Loucy (cell line): ENCODE measurements at regions not wholly inside any gene's neighbourhood (a gene's known extent, or its start where the extent isn't known, plus 50 kb on each side); places are given as distances from the start of the nearest gene placed in this dataset.

ENCODE experiments used
- H2AFZ ChIP-seq: fragments of 200-600 bp; sonication (generic); 2 replicates; pipeline ENCODE4 v1.6.0; 2016; ENCODE audit warnings: antibody characterized with exemption, mild to moderate bottlenecking, low read length, moderate library complexity
- H3F3A ChIP-seq: fragments of 200-600 bp; 2 replicates; pipeline ENCODE4 v1.6.0; 2016; ENCODE audit warnings: antibody characterized with exemption, low read depth, mild to moderate bottlenecking
- H3K27me3 ChIP-seq: fragments of 200-600 bp; sonication (generic); 2 replicates; pipeline ENCODE4 v1.6.1; 2014; ENCODE audit warnings: low read length, mild to moderate bottlenecking; ENCODE audit not compliant: insufficient read depth, poor library complexity, severe bottlenecking
- H3K36me3 ChIP-seq: fragments of 200-600 bp; sonication (generic); 2 replicates; pipeline ENCODE4 v1.6.1; 2016; ENCODE audit warnings: low read length; ENCODE audit not compliant: insufficient read depth
- H3K4me1 ChIP-seq: fragments of 200-600 bp; sonication (generic); 2 replicates; pipeline ENCODE4 v1.5.1; 2014; ENCODE audit warnings: low read length, mild to moderate bottlenecking; ENCODE audit not compliant: insufficient read depth, poor library complexity, severe bottlenecking
- H3K4me2 ChIP-seq: fragments of 200-600 bp; sonication (generic); 2 replicates; pipeline ENCODE4 v1.6.0; 2014; ENCODE audit warnings: antibody characterized with exemption, low read length, low read depth, mild to moderate bottlenecking; ENCODE audit not compliant: poor library complexity, severe bottlenecking
- H3K4me3 ChIP-seq: fragments of 200-600 bp; sonication (generic); 2 replicates; pipeline ENCODE4 v1.5.1; 2014; ENCODE audit warnings: low read length, mild to moderate bottlenecking, mixed read lengths; ENCODE audit not compliant: poor library complexity, severe bottlenecking
- H3K79me2 ChIP-seq: fragments of 200-600 bp; sonication (generic); 2 replicates; pipeline ENCODE4 v1.6.1; 2014; ENCODE audit warnings: low read length; ENCODE audit not compliant: insufficient read depth
- H3K9ac ChIP-seq: fragments of 200-600 bp; sonication (generic); 2 replicates; pipeline ENCODE4 v1.6.0; 2014; ENCODE audit warnings: mild to moderate bottlenecking, low read depth, low read length, moderate library complexity; ENCODE audit not compliant: poor library complexity, severe bottlenecking
- H3K9me2 ChIP-seq: fragments of 200-600 bp; sonication (generic); replicated peaks from 2 replicates; pipeline ENCODE4 v1.6.1; 2016; ENCODE audit warnings: low read depth, low read length, mixed read lengths
- H3K9me3 ChIP-seq: fragments of 200-600 bp; sonication (generic); 2 replicates; pipeline ENCODE4 v1.6.1; 2014; ENCODE audit warnings: mild to moderate bottlenecking, antibody characterized with exemption, low read length, low read depth; ENCODE audit not compliant: insufficient read depth
- H4K20me1 ChIP-seq: fragments of 200-600 bp; sonication (generic); 2 replicates; pipeline ENCODE4 v1.6.0; 2014; ENCODE audit warnings: antibody characterized with exemption, low read length, mild to moderate bottlenecking; ENCODE audit not compliant: insufficient read depth, poor library complexity, severe bottlenecking
- EZH2phosphoT487 ChIP-seq: fragments of 200-600 bp; IDR thresholded peaks from 2 replicates; pipeline ENCODE4 v1.6.1; 2018; ENCODE audit warnings: antibody characterized with exemption, mild to moderate bottlenecking, moderate library complexity, borderline replicate concordance
- TF ChIP-seq, protein P1 (sequence below): fragments of 200-600 bp; sonication (generic); conservative IDR thresholded peaks from 2 replicates; pipeline ENCODE4 v1.5.1; 2014; ENCODE audit warnings: mild to moderate bottlenecking, antibody characterized with exemption, low read length

DNA sequence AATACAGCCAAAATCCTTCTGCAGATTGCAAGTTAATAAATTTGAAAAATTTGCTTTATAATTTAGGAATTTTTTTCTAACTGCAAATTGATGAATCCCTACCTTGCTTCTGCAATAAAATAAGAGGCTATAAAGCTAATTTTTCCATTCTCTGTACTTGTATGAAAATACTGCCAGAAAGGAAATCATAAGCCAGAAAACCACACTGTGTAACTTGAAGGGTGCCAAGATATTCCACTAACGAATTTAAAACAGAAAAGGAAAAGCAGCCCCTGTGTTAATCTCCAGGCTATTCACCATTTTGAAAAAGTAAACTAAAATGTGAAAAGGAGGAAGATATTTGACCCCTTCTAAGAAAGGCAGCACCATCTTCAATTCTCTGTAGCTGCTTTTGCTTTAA, 557.9 kb upstream of the ZNF385D start:
- Histone ChIP-seq H3K4me1 (peaks cover 7% of the 10 kb centered on the region), H3K36me3 (no peaks in the 10 kb centered on the region; the same call in 1 of the 2 replicates), H3K79me2 (no peaks in the 10 kb centered on the region), H3F3A (no peaks in the 10 kb centered on the region), H3K4me2 (no peak overlapping the region), H3K9me3 (no peaks in the 10 kb centered on the region), H4K20me1 (no peaks in the 10 kb centered on the region), H3K27me3 (no peaks in the 10 kb centered on the region), H3K9ac (no peak overlapping the region), H2AFZ (no peak overlapping the region), H3K4me3 (no peak overlapping the region), H3K9me2 (no peaks in the 10 kb centered on the region)
- no peak for TF ChIP-seq EZH2phosphoT487
- TF ChIP-seq, protein P1, sequence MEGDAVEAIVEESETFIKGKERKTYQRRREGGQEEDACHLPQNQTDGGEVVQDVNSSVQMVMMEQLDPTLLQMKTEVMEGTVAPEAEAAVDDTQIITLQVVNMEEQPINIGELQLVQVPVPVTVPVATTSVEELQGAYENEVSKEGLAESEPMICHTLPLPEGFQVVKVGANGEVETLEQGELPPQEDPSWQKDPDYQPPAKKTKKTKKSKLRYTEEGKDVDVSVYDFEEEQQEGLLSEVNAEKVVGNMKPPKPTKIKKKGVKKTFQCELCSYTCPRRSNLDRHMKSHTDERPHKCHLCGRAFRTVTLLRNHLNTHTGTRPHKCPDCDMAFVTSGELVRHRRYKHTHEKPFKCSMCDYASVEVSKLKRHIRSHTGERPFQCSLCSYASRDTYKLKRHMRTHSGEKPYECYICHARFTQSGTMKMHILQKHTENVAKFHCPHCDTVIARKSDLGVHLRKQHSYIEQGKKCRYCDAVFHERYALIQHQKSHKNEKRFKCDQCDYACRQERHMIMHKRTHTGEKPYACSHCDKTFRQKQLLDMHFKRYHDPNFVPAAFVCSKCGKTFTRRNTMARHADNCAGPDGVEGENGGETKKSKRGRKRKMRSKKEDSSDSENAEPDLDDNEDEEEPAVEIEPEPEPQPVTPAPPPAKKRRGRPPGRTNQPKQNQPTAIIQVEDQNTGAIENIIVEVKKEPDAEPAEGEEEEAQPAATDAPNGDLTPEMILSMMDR: no peak

DNA sequence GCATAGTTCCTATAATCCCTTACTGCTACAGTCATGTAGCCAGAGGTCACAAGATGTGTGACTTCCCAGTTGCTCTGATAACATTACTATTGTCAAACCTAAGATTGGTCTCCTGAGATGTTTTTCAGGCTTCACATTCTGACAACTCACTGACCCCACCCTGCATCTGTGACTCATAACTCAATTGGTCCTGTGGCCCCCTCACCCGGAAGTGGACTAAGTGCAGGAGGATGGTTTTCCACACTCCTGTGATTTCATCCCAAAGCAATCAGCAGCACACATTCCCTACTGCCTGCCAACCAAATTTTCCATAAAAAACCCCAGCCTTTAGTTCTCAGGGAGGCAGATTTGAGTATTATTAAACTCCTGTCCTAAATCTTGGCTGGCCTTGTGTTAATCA, 564.9 kb upstream of the ZNF385D start:
- no peaks in the 10 kb centered on the region for H3K9me3 ChIP-seq
- no peaks in the 10 kb centered on the region for H3F3A ChIP-seq
- H3K27me3 ChIP-seq: no peaks in the 10 kb centered on the region
- H3K79me2 ChIP-seq: no peaks in the 10 kb centered on the region
- no peaks in the 10 kb centered on the region for H3K9me2 ChIP-seq
- no peaks in the 10 kb centered on the region for H4K20me1 ChIP-seq
- no peaks in the 10 kb centered on the region; the same call in 1 of the 2 replicates for H3K36me3 ChIP-seq
- TF ChIP-seq, protein P1: no peak
- no peak for TF ChIP-seq EZH2phosphoT487
- no peak overlapping the region for H3K9ac ChIP-seq
- no peak overlapping the region for H2AFZ ChIP-seq
- H3K4me3 ChIP-seq: no peak overlapping the region
- no peak overlapping the region for H3K4me2 ChIP-seq
- no peaks in the 10 kb centered on the region for H3K4me1 ChIP-seq

DNA sequence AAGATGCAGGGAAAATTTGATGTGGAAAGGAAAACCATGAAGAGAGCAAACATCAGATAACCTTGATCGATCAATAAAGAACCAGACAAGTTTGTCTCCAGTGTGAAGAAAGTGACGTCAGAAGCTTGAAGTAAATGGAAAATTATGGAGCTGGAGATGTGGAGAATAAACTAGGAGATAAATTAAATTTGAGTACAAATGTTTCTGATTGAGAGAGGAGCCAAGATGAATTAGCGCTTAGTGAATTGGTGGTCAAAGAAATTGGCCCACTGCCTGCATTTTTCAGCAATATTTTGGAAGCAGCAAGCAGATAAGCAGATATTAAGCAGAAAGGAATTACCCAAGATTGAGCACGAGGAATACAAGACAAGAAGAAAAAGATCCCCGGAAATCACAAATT, 567.3 kb upstream of the ZNF385D start:
- Histone ChIP-seq H3K4me3 (no peak overlapping the region), H3K79me2 (no peaks in the 10 kb centered on the region), H3K4me1 (no peaks in the 10 kb centered on the region), H3F3A (no peaks in the 10 kb centered on the region), H3K9me2 (no peaks in the 10 kb centered on the region), H2AFZ (no peak overlapping the region), H3K27me3 (no peaks in the 10 kb centered on the region), H3K4me2 (no peak overlapping the region), H4K20me1 (no peaks in the 10 kb centered on the region), H3K36me3 (no peaks in the 10 kb centered on the region; the same call in 1 of the 2 replicates), H3K9me3 (no peaks in the 10 kb centered on the region), H3K9ac (no peak overlapping the region)
- no peak for TF ChIP-seq EZH2phosphoT487
- TF ChIP-seq, protein P1: no peak
